ENCODE measurements at regions not wholly inside any gene's neighbourhood (a gene's known extent, or its start where the extent isn't known, plus 50 kb on each side); places are given as distances from the start of the nearest gene placed in this dataset.

- in situ Hi-C loops (cut with MboI; ENCODE audit: low sequenced_read_pairs, unreplicated experiment), result no loop called here
- TF ChIP-seq CTCF (IDR thresholded peaks at IDR 0.05; ENCODE audit: borderline replicate concordance, control extremely low read depth, extremely low read depth, insufficient read depth, missing control alignments), result no peak
- DNase-seq (ENCODE audit: low spot score), result no peak
These were observed 680.1 kb downstream of the DIAPH3 start for GRCh38 chr13:59483501-59484145.

GRCh38 chr13:59487883-59488282 lies 675.8 kb downstream of the DIAPH3 start:
- DNase-seq (ENCODE audit: low spot score), result no peak
- TF ChIP-seq CTCF (IDR thresholded peaks at IDR 0.05; ENCODE audit: borderline replicate concordance, control extremely low read depth, extremely low read depth, insufficient read depth, missing control alignments), result no peak
- in situ Hi-C loops (cut with MboI; ENCODE audit: low sequenced_read_pairs, unreplicated experiment), result no loop called here

- in situ Hi-C loops (cut with MboI; ENCODE audit: low sequenced_read_pairs, unreplicated experiment), result no loop called here
- TF ChIP-seq CTCF (IDR thresholded peaks at IDR 0.05; ENCODE audit: borderline replicate concordance, control extremely low read depth, extremely low read depth, insufficient read depth, missing control alignments), result no peak
- DNase-seq (ENCODE audit: low spot score), result no peak
These were observed 675.3 kb downstream of the DIAPH3 start for GRCh38 chr13:59488436-59488835.

GRCh38 chr13:59490651-59491050 lies 673.1 kb downstream of the DIAPH3 start:
- in situ Hi-C loops (cut with MboI; ENCODE audit: low sequenced_read_pairs, unreplicated experiment), result no loop called here
- TF ChIP-seq CTCF (IDR thresholded peaks at IDR 0.05; ENCODE audit: borderline replicate concordance, control extremely low read depth, extremely low read depth, insufficient read depth, missing control alignments), result no peak
- no peak for DNase-seq (ENCODE audit: low spot score)

- in situ Hi-C loops (cut with MboI; ENCODE audit: low sequenced_read_pairs, unreplicated experiment), result no loop called here
These were observed 671.6 kb downstream of the DIAPH3 start for GRCh38 chr13:59492030-59492636.

GRCh38 chr13:59493436-59493965 lies 670.2 kb downstream of the DIAPH3 start:
- TF ChIP-seq CTCF (IDR thresholded peaks at IDR 0.05; ENCODE audit: borderline replicate concordance, control extremely low read depth, extremely low read depth, insufficient read depth, missing control alignments), result no peak
- in situ Hi-C loops (cut with MboI; ENCODE audit: low sequenced_read_pairs, unreplicated experiment), result no loop called here
- DNase-seq (ENCODE audit: low spot score), result no peak

More at GRCh38 chr13:59492030-59492636, 671.6 kb downstream of the DIAPH3 start:
- no peak for TF ChIP-seq CTCF (IDR thresholded peaks at IDR 0.05; ENCODE audit: borderline replicate concordance, control extremely low read depth, extremely low read depth, insufficient read depth, missing control alignments)
- no peak for DNase-seq (ENCODE audit: low spot score)
